Sigmoid colon (tissue), 3 donors: ENCODE measurements at regions not wholly inside any gene's neighbourhood (a gene's known extent, or its start where the extent isn't known, plus 50 kb on each side); places are given as distances from the start of the nearest gene placed in this dataset.

Experiments used
- POLR2A ChIP-seq, 2 donors: fragments of 450-650 bp; IDR thresholded peaks; one replicate each; pipeline ENCODE4 v1.6.1; 2016; ENCODE audit warnings: antibody characterized with exemption in 2 of 2, mild to moderate bottlenecking in 2 of 2, moderate library complexity in 2 of 2
- TF ChIP-seq, protein P1 (sequence below), 4 experiments: fragments of 450-650 bp in 3 of 4; fragments of 200-600 bp in 1 of 4; IDR thresholded peaks; one replicate each; pipeline ENCODE4 v1.5.1; 2016 to 2019; ENCODE audit warnings: antibody characterized with exemption in 4 of 4, mild to moderate bottlenecking in 3 of 4, moderate library complexity in 2 of 4

DNA sequence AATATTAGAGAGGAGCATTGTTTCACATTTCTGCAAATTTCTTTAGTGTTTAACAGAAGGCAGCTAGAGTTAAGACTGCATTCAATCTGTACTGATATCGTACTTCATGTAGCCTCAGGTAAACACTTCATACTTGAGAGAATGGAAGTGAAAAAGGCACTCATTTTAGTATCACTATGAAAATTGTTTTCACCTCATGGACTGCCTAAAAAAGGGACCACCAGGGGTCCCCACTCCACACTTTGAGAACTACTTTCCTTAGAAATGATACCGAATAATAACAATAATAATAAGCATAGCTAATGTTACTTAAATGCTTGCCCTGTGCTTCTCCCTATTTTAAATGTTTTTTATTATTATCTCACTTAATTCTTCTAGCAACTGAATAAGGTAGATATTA, 95.1 kb downstream of the BLID start:
- TF ChIP-seq POLR2A (IDR thresholded peaks at IDR 0.05) = no peak
- TF ChIP-seq, protein P1, sequence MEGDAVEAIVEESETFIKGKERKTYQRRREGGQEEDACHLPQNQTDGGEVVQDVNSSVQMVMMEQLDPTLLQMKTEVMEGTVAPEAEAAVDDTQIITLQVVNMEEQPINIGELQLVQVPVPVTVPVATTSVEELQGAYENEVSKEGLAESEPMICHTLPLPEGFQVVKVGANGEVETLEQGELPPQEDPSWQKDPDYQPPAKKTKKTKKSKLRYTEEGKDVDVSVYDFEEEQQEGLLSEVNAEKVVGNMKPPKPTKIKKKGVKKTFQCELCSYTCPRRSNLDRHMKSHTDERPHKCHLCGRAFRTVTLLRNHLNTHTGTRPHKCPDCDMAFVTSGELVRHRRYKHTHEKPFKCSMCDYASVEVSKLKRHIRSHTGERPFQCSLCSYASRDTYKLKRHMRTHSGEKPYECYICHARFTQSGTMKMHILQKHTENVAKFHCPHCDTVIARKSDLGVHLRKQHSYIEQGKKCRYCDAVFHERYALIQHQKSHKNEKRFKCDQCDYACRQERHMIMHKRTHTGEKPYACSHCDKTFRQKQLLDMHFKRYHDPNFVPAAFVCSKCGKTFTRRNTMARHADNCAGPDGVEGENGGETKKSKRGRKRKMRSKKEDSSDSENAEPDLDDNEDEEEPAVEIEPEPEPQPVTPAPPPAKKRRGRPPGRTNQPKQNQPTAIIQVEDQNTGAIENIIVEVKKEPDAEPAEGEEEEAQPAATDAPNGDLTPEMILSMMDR (IDR thresholded peaks at IDR 0.05) = peak in 2 of 4 experiments; percentile 29 to 49
